ENCODE measurements at regions not wholly inside any gene's neighbourhood (a gene's known extent, or its start where the extent isn't known, plus 50 kb on each side); places are given as distances from the start of the nearest gene placed in this dataset.

DNA sequence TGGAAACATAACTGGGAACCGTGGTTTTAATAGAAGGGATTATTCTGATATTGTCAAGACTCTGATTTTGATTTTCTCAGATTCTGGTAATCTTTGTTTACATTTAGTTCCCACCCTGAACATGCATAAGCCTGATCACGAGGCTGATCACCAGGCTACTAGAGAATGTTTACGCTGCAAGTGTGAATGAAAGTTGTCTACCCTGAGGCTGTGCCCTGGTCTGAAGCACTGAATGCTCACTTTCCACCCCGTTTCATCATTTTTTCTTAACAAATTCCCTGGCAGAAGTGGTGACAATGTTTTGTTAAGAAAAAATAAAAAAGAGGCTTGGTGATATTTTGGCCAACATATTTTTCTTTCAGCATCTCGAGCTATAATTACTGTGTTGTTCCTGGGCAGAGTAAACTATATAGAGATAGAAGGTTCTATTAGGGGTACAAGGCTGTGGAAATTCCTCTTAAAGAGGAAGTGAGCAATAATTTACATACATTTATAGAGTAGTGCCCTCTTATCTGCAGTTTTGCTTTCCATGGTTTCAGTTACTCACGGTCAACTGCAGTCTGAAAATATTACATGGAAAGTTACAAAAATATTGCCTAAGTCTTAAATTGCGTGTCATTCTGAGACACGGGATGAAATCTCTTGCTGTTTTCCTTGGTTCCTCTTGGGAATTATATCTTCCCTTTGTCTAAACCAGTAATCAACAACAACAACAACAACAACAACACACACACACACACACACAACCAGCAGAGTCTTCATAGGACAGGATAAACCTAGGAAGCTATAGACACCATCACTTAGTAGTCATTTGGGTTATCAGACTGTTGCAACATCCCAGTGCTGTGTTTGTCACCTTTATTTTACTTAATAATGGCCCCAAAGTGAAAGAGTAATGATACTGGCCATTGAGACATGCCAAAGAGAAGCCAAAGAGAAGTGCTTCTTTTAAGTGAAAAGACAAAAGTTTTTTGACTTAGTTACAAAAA lies 566.6 kb upstream of the CITED2 start:
- no peaks in the 10 kb centered on the region for H3K27me3 ChIP-seq (replicated peaks; ENCODE audit: control insufficient read depth, insufficient read depth, low read length, poor library complexity, severe bottlenecking)
- H3K9me3 ChIP-seq (ENCODE audit: control insufficient read depth, low read length), result no peaks in the 10 kb centered on the region
- H3K36me3 ChIP-seq (ENCODE audit: control insufficient read depth, insufficient read depth, low read length), result no peaks in the 10 kb centered on the region
- H3K4me3 ChIP-seq (ENCODE audit: insufficient read depth, low read depth, low read length, poor library complexity, severe bottlenecking), result no peak overlapping the region
- no peak for DNase-seq
- H3K27ac ChIP-seq (ENCODE audit: insufficient read depth, low read length, poor library complexity, severe bottlenecking), result no peak overlapping the region
- H3K4me1 ChIP-seq (ENCODE audit: control insufficient read depth, insufficient read depth, low read length, poor library complexity, severe bottlenecking), result no peaks in the 10 kb centered on the region

DNA sequence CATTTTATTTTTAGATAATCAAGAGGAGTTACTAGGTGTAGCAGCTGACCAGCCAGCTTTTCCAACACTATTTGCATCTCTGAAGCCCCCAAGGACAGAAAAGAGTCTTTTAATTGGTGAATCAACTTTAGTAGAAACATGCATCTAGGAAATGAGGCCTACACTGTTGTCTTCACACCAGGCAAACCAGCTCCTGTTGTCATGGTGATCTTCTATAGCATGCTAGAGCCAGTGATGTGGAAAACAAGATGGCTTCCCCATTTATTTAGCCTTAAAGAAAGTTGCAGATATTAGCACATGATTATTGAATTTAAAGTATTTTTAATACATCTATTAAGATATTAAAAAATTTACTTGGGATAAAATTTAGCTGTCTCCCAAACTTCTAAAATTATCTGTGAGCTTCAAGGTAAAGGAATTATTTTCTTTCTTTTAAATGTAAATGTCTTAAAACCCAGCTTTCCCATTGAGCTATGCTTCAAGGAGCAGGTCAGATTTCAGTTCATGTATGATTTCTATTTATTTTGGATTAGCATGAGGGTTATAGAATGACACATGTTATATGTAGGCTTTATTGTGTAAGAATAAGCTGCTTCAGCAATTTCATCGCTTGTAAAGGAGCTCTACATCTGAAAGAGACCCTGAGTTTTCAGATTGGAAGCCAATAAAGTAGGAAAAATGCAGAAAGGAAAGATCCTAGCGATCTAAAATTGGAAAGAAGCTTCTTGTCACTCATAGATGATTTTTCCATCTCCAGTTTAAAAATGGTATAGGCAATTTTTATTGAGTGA lies 564.9 kb upstream of the CITED2 start:
- Histone ChIP-seq H3K27ac (ENCODE audit: insufficient read depth, low read length, poor library complexity, severe bottlenecking) (no peak overlapping the region), H3K4me3 (ENCODE audit: insufficient read depth, low read depth, low read length, poor library complexity, severe bottlenecking) (no peak overlapping the region), H3K36me3 (ENCODE audit: control insufficient read depth, insufficient read depth, low read length) (no peaks in the 10 kb centered on the region), H3K9me3 (ENCODE audit: control insufficient read depth, low read length) (no peaks in the 10 kb centered on the region), H3K27me3 (replicated peaks; ENCODE audit: control insufficient read depth, insufficient read depth, low read length, poor library complexity, severe bottlenecking) (no peaks in the 10 kb centered on the region), H3K4me1 (ENCODE audit: control insufficient read depth, insufficient read depth, low read length, poor library complexity, severe bottlenecking) (no peaks in the 10 kb centered on the region)
- DNase-seq, result no peak

DNA sequence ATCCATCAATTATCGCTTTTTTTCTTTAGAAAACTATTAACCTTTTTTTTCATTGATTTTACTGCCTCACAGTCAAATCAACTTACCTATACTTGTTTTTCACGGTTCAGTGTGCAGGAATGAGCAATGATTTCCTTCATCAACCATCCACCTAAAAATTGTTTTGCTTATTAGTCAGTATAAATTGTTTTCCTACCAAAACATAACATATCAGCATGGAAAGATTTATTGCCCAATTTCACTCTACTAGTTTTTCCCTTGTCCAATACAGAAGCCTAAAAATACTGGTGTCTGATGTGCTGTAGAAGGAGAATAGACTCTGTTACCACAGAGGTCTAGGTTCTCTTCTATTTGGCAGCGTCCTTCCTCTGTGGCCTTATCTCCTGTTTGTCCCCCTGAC lies 558.2 kb upstream of the CITED2 start:
- H3K27ac ChIP-seq (ENCODE audit: insufficient read depth, low read length, poor library complexity, severe bottlenecking), result no peak overlapping the region
- H3K4me1 ChIP-seq (ENCODE audit: control insufficient read depth, insufficient read depth, low read length, poor library complexity, severe bottlenecking), result no peaks in the 10 kb centered on the region
- H3K36me3 ChIP-seq (ENCODE audit: control insufficient read depth, insufficient read depth, low read length), result no peaks in the 10 kb centered on the region
- H3K9me3 ChIP-seq (ENCODE audit: control insufficient read depth, low read length), result no peaks in the 10 kb centered on the region
- no peak for DNase-seq
- H3K27me3 ChIP-seq (replicated peaks; ENCODE audit: control insufficient read depth, insufficient read depth, low read length, poor library complexity, severe bottlenecking), result no peaks in the 10 kb centered on the region
- H3K4me3 ChIP-seq (ENCODE audit: insufficient read depth, low read depth, low read length, poor library complexity, severe bottlenecking), result no peak overlapping the region

DNA sequence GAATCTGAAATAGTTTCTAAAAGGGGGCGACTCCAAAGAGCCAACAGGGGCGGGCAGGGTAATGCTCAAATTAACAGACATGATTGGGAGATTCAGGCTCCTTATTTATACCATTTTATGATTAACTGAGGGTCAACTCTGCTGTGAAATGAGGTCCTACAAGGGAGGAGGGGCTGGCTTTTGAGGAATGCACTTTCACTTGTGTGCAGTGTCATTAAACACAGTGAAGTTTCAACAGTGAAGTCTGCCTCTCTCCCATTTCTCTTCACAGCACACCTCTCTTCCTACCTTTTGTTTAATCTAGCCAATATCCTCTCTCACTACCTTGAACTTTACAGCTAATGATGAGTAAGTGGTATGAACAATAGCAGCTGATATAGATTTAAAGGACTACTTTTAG lies 557.3 kb upstream of the CITED2 start:
- H3K36me3 ChIP-seq (ENCODE audit: control insufficient read depth, insufficient read depth, low read length), result no peaks in the 10 kb centered on the region

DNA sequence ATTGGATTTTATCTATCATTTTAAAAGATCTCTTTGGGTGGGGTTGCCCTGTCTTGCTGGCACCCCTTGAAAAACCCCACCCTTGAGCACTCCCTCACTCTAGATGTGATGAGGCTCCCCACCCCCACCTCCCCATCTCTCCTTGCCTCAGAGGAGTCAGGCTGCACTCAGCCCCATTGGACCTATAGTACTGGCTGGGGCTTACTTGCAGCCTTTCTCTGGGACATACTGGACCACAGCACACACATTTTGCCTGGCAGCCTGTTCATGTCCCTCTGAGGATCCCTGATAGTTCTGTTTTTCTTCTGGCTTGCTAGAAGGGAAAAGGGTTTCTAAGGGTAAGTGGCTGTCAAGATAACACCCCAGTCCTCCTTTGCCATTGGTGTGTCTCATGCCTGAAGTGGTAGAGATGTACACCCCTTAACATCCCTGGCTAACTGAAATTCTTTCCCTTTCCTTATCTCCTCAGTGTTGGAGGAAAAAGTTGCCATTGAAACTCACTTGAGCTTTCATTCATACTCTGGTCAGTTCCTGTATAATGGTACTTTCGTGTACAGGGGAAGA lies 553.4 kb upstream of the CITED2 start:
- no peak overlapping the region for H3K4me3 ChIP-seq (ENCODE audit: insufficient read depth, low read depth, low read length, poor library complexity, severe bottlenecking)
- no peaks in the 10 kb centered on the region for H3K27me3 ChIP-seq (replicated peaks; ENCODE audit: control insufficient read depth, insufficient read depth, low read length, poor library complexity, severe bottlenecking)
- DNase-seq, result no peak
- no peaks in the 10 kb centered on the region for H3K9me3 ChIP-seq (ENCODE audit: control insufficient read depth, low read length)
- H3K27ac ChIP-seq (ENCODE audit: insufficient read depth, low read length, poor library complexity, severe bottlenecking), result no peak overlapping the region
- H3K4me1 ChIP-seq (ENCODE audit: control insufficient read depth, insufficient read depth, low read length, poor library complexity, severe bottlenecking), result no peaks in the 10 kb centered on the region
- no peaks in the 10 kb centered on the region for H3K36me3 ChIP-seq (ENCODE audit: control insufficient read depth, insufficient read depth, low read length)

More for the DNA sequence above, 557.3 kb upstream of the CITED2 start:
- DNase-seq, result no peak
- Histone ChIP-seq H3K27me3 (replicated peaks; ENCODE audit: control insufficient read depth, insufficient read depth, low read length, poor library complexity, severe bottlenecking) (no peaks in the 10 kb centered on the region), H3K27ac (ENCODE audit: insufficient read depth, low read length, poor library complexity, severe bottlenecking) (no peak overlapping the region), H3K4me1 (ENCODE audit: control insufficient read depth, insufficient read depth, low read length, poor library complexity, severe bottlenecking) (no peaks in the 10 kb centered on the region), H3K4me3 (ENCODE audit: insufficient read depth, low read depth, low read length, poor library complexity, severe bottlenecking) (no peak overlapping the region), H3K9me3 (ENCODE audit: control insufficient read depth, low read length) (no peaks in the 10 kb centered on the region)

DNA sequence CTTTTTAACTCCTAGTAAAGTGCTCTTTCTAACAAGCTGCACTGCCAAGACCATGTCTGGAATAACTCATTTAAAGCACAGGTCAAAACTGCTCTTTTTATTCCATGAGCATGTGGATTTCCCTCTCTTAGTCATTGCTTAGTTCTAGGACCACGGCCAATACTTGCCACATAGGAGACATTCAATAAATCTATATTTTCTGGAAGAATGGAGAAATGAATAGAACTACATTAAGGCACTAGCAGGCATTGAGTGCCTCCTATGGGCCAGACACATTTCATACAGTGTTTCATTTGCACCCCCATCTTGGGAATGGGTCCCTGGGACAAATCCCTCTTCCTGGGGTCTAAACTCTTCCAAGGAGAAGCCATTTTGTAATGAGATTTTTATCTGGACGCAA lies 552.8 kb upstream of the CITED2 start:
- Histone ChIP-seq H3K4me1 (ENCODE audit: control insufficient read depth, insufficient read depth, low read length, poor library complexity, severe bottlenecking) (no peaks in the 10 kb centered on the region), H3K27ac (ENCODE audit: insufficient read depth, low read length, poor library complexity, severe bottlenecking) (no peak overlapping the region), H3K27me3 (replicated peaks; ENCODE audit: control insufficient read depth, insufficient read depth, low read length, poor library complexity, severe bottlenecking) (no peaks in the 10 kb centered on the region), H3K4me3 (ENCODE audit: insufficient read depth, low read depth, low read length, poor library complexity, severe bottlenecking) (no peak overlapping the region), H3K9me3 (ENCODE audit: control insufficient read depth, low read length) (no peaks in the 10 kb centered on the region), H3K36me3 (ENCODE audit: control insufficient read depth, insufficient read depth, low read length) (no peaks in the 10 kb centered on the region)
- no peak for DNase-seq

DNA sequence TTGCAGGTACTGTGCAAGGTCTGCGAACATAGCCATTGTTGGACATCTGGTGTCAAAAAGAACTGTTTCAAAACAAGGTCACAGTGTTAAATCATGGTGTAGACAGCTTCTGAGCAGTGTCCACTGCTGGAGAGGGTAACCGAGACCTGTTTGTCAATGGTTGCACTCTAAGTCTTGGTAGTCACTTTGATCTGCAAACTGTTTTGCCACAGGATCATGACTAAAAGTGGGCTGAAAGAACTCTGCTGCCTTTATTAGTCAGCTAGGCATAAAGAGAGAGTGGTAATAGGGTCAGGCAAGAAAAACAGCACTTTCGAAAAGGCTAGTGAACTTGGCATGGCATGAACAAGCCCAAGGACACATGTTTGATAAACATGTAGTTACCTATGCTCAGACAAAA lies 552.3 kb upstream of the CITED2 start:
- Histone ChIP-seq H3K36me3 (ENCODE audit: control insufficient read depth, insufficient read depth, low read length) (no peaks in the 10 kb centered on the region), H3K27me3 (replicated peaks; ENCODE audit: control insufficient read depth, insufficient read depth, low read length, poor library complexity, severe bottlenecking) (no peaks in the 10 kb centered on the region), H3K27ac (ENCODE audit: insufficient read depth, low read length, poor library complexity, severe bottlenecking) (no peak overlapping the region), H3K4me3 (ENCODE audit: insufficient read depth, low read depth, low read length, poor library complexity, severe bottlenecking) (no peak overlapping the region), H3K4me1 (ENCODE audit: control insufficient read depth, insufficient read depth, low read length, poor library complexity, severe bottlenecking) (no peaks in the 10 kb centered on the region), H3K9me3 (ENCODE audit: control insufficient read depth, low read length) (no peaks in the 10 kb centered on the region)
- no peak for DNase-seq

DNA sequence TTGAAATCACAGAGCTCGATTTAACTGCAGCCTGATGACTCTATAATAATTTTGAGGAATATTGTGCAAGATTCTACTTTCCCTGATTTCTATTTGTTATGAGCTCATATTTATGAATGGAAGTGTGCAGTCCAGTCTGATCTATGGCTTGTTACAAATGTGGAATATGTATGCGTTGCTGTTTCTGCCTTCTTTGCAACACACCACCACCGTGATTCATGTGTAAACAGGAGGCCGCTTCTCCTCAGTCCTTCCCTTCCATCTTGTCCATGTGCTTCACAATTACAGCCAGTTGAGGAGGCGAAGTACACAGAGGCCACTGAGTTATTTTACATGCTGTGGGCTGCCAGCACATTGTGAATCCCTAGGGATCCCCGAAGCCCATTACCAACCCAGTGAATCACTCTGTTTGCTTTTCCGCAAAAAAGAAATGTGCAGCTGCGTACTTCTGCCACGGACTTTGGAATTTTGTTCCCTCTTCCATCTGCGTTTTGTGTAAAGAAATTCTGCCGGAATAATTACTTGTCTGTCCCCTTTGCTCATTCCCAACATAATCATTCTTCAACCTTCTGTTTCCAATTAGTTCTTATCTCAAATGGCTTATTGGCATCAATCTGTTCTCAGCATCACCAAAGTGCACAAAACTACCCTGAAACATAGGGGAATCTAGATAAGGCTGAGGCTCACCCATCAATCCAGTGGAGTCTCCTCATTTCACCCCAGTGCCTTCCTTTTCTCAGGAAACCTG lies 551.6 kb upstream of the CITED2 start:
- Histone ChIP-seq H3K27ac (ENCODE audit: insufficient read depth, low read length, poor library complexity, severe bottlenecking) (no peak overlapping the region), H3K4me3 (ENCODE audit: insufficient read depth, low read depth, low read length, poor library complexity, severe bottlenecking) (no peak overlapping the region)
- DNase-seq, result no peak

DNA sequence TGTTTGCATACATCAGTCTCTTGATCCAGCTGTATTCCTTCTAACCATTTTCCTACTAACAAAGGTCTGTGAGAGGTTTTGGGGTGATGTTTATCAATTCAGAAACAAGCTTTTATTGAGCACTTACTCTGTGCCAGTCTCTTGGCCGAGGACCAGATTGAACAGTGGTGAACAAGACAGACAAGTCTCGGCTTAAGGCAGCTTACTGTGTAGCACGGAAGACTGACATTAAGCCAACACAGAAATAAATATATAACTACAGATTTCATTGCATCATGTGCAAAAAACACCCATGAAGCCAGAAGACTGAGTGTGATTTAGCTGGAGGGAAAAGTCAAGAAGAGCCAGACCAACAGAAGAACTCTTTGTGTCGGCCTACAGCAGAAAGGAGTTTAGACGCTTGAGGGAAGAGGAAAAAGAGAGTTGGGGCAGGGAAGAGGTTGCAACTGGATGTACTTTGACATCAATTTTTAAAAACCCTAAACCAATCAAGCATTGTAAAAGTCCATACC lies 549.6 kb upstream of the CITED2 start:
- no peak for DNase-seq
- H3K36me3 ChIP-seq (ENCODE audit: control insufficient read depth, insufficient read depth, low read length), result no peaks in the 10 kb centered on the region
- H3K27ac ChIP-seq (ENCODE audit: insufficient read depth, low read length, poor library complexity, severe bottlenecking), result no peak overlapping the region

More for the DNA sequence above, 551.6 kb upstream of the CITED2 start:
- no peaks in the 10 kb centered on the region for H3K36me3 ChIP-seq (ENCODE audit: control insufficient read depth, insufficient read depth, low read length)
- no peaks in the 10 kb centered on the region for H3K9me3 ChIP-seq (ENCODE audit: control insufficient read depth, low read length)
- no peaks in the 10 kb centered on the region for H3K27me3 ChIP-seq (replicated peaks; ENCODE audit: control insufficient read depth, insufficient read depth, low read length, poor library complexity, severe bottlenecking)
- H3K4me1 ChIP-seq (ENCODE audit: control insufficient read depth, insufficient read depth, low read length, poor library complexity, severe bottlenecking), result no peaks in the 10 kb centered on the region

More for the DNA sequence above, 549.6 kb upstream of the CITED2 start:
- Histone ChIP-seq H3K9me3 (ENCODE audit: control insufficient read depth, low read length) (no peaks in the 10 kb centered on the region), H3K27me3 (replicated peaks; ENCODE audit: control insufficient read depth, insufficient read depth, low read length, poor library complexity, severe bottlenecking) (no peaks in the 10 kb centered on the region), H3K4me1 (ENCODE audit: control insufficient read depth, insufficient read depth, low read length, poor library complexity, severe bottlenecking) (no peaks in the 10 kb centered on the region), H3K4me3 (ENCODE audit: insufficient read depth, low read depth, low read length, poor library complexity, severe bottlenecking) (no peak overlapping the region)

Data from effector memory CD4-positive, alpha-beta T cell (primary cell).